ENCODE measurements at regions not wholly inside any gene's neighbourhood (a gene's known extent, or its start where the extent isn't known, plus 50 kb on each side); places are given as distances from the start of the nearest gene placed in this dataset.

DNA sequence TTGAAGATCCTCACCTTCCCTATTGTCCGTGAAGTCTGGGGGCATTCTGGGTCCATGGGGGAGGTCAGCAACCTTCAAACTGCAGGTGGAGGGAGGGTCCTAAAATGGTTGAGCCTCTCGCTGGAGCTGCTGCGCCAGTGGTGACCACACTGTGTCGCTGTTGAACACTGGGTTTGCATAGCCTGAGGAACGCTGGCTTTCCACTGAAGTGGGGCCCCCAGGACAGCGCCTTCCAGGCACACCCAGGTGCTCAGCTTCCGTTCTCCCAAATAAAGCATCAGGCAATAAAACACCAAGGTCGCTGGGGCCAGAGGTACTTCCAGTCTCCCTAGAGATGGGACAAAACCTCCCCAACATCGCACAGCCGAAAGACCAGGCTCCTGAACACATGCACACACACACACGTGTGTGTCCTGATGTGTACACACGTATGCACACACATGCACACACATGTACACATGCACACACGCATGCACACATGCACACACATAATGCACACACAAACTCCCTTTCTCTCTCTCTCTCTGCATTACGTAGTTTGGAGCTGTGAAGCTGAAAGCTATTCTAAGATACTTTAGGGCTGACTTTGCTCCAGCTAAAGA is 120.6 kb downstream of the IRF8 start:
- DNase-seq, result no peak

GRCh38 chr16:86020971-86021370 is 122.0 kb downstream of the IRF8 start:
- DNase-seq, result no peak

DNA sequence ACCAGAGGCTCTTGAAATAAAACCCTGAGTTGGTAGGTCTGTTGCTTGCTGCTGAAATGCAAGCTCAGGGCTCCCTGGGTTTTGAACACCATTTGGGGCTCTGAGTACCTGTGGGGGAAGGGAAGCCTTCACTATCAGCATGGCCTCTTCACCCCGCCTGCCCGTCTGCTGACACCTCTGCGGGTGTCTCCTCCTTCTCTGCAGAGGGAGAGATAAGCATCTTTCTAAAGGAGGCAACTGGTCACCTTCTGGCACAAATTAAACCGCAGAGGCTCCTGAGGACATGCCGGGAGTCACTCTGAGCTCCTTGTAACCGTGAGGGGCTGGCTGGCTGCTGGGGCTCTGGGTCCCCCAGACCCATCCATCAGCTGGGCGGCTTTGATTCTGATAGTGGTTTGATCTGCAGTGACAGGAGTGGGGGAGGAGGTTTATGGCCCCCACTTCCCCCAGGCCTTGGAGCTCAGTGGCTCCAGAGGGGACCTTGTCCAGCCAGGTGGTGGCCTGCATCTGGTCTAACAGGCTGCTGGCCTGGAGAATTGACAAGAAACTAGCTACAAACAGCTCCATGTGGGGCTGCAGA is 123.5 kb downstream of the IRF8 start:
- DNase-seq, result no peak

DNA sequence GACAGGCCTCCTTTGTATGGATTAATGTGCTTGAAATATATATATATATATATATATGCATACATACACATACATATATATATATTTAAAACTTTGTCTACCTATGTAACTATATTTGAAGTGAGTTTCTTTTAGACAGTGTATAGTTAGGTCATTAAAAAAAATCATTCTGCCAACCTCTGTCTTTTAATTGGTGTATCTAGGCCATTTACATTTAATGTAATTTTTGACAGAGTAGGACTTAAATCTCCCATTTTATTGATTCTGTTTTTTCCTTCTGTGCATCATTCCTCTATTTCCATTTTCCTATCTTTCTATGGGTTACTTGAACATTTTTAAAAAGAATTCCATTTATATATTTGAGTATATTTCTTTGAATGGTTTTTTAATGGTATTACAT is 125.2 kb downstream of the IRF8 start:
- no peak for DNase-seq

DNA sequence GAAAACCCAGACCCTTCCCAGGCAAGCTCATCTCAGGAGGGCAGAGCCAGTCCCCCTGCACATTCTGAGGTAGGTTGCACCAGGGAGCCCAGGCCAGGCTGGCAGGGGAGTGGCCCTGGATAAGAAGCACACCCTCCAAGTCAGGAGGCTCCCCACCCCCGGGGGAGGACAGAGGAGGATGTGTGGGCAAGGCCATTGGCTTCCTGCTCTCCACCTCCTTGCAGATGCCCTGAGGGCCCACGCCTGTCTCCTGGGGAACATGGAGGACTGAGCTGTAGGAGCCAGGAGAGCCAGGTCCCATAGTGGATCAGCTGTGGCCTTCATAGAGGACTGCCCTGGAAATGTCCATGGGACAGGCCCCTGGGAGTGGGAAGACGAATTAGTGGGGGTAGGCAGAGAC is 126.7 kb downstream of the IRF8 start:
- DNase-seq, result no peak

DNA sequence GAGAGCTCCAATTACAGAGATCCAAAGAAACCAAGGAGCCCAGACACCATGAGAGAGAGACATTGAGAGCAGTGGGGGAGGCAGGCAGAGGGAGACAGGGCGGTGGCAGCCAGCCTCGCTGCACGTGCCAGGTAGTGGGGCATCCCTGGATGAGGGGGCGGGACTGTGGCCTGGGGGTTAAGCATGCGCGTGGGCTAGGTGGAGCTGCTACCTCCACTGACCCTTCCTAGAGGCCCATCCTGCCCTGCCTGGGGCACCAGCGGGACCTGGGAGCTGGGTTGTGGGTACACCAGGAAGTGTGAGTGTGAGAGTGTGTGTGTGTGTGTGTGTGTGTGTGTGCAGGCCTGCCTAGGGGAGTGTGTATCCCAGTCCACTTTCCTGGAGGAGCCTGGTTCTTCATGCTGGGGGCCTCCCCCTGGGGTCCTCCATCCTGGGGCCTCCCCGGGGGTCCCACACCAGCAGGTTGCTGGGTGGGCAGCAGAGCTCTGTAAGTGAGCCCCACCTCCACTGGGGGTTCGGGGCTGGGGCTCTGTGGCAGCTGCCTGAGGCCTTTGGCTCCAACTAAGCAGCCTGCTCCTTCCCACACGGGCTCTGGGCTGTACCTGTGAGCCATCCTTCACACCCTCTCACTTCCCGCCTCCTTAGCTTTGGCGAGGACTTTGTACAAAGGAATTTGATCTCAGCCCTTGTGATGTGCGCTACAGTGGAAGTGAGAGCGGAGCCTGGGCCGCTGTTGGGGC is 127.4 kb downstream of the IRF8 start:
- no peak for DNase-seq

DNA sequence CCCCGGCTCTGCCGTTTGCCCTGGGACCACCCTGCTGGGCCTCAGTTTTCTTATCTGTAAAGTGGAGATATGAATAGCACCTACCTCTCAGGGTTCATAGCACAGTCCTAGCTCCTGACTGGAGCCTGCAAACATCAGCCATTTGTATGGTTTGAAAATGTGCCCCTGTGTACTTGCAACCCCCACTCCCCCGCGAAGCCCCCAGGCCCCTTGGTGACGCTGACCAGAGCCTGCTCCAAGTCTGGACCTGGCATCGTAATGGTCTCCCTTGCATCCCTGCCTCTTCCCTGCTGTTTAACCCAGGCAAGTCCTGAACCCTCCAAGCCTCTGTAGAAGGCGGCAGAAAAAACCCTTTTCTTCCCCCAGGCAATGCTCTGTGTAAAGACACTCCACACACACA is 128.0 kb downstream of the IRF8 start:
- DNase-seq, result no peak

- DNase-seq, result no peak
These were observed 128.6 kb downstream of the IRF8 start for GRCh38 chr16:86027373-86028126.

- no peak for DNase-seq
These were observed 130.3 kb downstream of the IRF8 start for GRCh38 chr16:86029131-86029741.

DNA sequence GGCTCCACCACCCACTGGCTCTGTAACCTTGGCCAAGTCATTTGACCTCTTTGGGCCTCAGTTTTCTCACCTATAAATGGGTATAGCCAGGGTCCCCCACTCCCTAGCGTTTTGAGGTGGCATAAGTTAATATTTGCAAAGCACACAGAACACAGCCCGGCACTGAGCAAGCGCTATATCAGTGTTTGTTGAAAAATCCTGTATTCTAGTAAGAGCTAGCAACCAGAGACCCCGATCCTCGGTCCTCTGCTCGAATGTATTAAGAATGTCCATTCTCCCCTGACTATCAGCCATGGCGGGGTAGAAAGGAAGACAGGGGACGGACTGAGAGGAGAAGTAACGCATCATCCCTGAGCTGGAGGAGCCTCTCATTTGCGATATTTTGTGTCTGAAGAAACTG is 131.2 kb downstream of the IRF8 start:
- DNase-seq, result no peak

GRCh38 chr16:86031141-86031678 is 132.2 kb downstream of the IRF8 start:
- no peak for DNase-seq

DNA sequence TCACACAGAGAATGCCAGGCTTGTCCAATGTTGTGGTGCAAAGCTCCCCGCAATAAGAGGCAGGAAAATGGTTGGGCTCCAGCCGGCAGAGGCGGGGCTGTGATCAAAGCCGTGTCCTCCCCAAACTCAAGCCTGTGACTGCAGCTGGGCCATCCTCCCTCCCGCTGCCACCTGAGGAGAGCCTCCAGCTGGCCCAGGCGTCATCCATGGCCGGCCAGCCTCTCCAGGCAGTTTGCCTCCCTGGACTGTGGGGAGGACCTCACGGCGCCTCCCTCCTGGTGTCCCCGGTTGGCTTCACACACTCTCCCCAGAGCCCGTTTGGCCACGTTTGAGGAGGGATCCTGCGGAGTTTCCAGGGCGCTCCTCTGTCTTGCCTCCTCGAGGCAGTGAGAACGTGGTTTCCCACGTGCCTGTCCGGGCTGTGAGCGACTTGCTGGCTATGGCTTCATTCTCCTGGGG is 134.1 kb downstream of the IRF8 start:
- no peak for DNase-seq

DNA sequence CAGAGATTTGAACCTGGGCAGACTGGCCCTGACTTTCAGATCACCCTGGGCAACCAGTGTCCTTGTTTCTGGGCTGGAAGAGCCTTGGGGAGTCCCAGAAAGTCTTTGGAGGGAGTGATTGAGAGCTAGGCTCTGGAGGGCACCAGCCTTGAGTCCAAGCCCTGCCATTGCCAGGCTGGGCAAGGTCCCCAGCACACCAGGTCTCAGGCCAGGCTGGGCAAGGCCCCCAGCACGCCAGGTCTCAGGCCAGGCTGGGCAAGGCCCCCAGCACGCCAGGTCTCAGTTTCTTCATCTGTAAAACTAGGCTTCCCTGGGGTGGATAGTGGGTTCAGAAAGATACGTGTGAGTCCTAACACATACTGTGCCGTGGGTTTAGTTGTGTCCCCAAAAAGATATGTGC is 135.0 kb downstream of the IRF8 start:
- DNase-seq, result no peak

DNA sequence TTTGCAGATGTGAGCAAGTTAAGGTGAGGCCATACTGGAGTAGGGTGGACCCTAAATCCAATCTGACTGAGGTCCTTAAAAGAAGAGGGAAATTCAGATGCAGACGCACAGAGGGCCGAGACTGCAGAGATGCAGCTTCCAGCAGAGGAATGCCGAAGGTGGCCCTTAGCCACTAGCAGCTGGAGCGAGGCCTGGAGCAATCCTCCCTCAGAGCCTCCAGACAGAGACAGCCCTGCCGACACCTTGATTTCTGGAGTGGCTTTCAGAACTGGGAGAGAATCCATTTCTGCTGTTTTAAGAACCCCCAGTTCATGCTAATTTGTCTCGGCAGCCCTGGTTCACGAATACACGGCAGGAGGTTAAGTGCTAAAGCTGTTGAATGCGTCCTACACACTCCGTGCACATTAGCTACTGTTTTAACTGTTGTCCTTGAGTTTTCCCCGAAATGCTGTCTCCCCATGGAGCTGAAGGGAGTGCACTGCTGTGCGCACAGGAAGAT is 135.5 kb downstream of the IRF8 start:
- no peak for DNase-seq

- DNase-seq, result no peak
These were observed 136.9 kb downstream of the IRF8 start for GRCh38 chr16:86035906-86036305.

DNA sequence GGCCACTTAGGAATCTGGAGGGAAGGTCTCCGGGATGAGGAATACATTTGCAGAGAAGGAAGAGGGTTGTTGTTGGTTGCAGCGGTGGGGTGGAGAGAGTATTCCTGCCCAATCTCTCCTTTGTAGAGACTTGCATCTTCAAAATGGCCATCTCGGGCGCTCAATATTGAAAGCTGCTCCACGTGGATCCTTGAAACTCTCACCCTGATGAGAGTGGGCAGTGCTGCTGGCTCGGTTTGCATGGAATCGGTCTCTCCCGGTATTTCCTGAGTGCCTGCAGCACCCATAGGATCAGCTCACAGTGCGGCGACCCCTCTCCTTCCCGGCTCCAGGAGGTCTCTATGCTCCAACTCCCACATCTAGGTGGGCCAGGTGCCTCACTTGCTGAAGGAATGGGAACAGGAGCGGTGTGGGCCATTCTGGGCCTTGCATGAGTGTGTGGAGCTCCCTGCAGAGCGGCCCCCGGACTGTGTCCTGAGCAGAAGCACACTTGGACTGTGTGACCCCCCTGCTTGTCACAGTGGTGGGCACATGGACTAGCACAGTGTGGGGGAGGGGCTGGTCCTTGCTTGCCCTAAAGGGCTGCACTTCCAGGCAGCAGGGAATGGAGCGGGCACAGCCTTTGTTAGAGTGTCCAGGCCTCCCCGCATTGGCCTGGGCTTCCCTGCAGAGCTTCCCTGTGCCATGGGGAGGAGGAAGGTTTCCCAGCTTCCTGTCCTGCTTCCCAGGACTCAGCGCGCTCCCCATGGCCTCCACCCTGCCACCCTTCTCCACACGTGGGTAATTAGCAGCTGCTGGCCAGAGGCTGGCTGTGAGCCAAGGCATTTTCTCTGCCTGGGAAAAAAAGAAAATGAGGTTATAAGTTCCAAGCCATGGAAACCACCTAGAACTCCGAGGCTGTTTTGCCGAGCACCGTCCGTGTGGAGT is 139.3 kb downstream of the IRF8 start:
- DNase-seq, result no peak

- no peak for DNase-seq
These were observed 140.0 kb downstream of the IRF8 start for GRCh38 chr16:86038926-86039310.

GRCh38 chr16:86039606-86040005 is 140.6 kb downstream of the IRF8 start:
- no peak for DNase-seq

GRCh38 chr16:86040496-86040895 is 141.5 kb downstream of the IRF8 start:
- no peak for DNase-seq

- DNase-seq, result no peak
These were observed 142.3 kb downstream of the IRF8 start for GRCh38 chr16:86041215-86041614.

DNA sequence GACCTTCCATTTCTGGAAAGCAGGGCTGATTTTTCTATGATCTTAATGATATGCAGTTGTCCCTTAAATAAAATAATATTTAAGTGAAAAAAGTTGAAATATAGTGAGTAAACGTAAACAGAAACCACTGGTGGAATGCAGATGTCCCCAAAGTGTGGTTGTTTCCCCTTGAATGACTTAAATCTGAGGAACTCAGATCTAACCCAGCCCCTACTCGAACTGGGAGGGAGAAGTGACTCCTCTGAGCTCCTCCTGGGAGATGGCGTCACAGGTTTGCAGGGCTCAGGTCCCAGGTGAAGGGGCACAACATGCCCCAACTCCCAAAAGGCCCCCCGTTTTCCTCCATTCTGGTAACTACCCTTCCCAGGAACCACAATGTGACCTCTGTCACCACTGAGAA is 142.8 kb downstream of the IRF8 start:
- DNase-seq, result no peak

DNA sequence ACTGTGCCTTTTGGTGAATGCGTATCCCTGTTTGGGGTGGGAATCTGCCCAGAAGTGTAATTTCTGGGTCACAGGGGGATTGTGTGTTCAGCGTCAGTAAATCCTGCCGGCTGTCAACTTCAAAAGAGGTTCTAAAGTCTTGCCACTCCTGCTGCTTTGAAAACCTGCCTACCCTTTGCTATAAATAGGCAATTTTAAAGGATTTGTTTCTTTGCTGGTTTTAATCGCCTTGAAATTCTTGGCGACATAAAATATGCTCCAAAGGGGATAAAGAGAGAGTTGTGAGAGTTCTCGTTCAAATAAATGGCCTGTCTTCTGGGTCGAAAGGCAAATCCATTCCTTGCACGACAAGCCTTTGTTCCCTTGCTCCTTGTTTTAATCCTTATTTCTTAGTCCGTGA is 143.4 kb downstream of the IRF8 start:
- no peak for DNase-seq

Measured in CD4-positive, alpha-beta T cell treated with Interleukin-21 for 1 hour (primary cell).